SK-N-MC (cell line): ENCODE measurements at regions not wholly inside any gene's neighbourhood (a gene's known extent, or its start where the extent isn't known, plus 50 kb on each side); places are given as distances from the start of the nearest gene placed in this dataset.

Experiments
- DNase-seq: peaks from one replicate; pipeline ENCODE4 v3.0.0-alpha.2; 2011; ENCODE audit warnings: low read depth, low spot score
- H3K27ac ChIP-seq: fragments of 200-600 bp; sonication (generic); 2 replicates; pipeline ENCODE4 v1.5.1; 2016; ENCODE audit warnings: mixed run types
- H3K36me3 ChIP-seq: fragments of 200-600 bp; sonication (generic); 2 replicates; pipeline ENCODE4 v1.6.1; 2017; ENCODE audit warnings: antibody characterized with exemption, low read length, mixed read lengths; ENCODE audit not compliant: insufficient read depth
- H3K4me3 ChIP-seq: fragments of 200-600 bp; sonication (generic); 2 replicates; pipeline ENCODE4 v1.5.1; 2016
- H3K9ac ChIP-seq: fragments of 200-600 bp; sonication (generic); 2 replicates; pipeline ENCODE4 v1.8.0; 2017; ENCODE audit warnings: mixed run types, mixed read lengths; ENCODE audit not compliant: insufficient read length
- H3K9me3 ChIP-seq: fragments of 200-600 bp; sonication (generic); 2 replicates; pipeline ENCODE4 v1.6.1; 2017; ENCODE audit warnings: low read depth, mild to moderate bottlenecking, antibody characterized with exemption, low read length, moderate library complexity, mixed read lengths
- EZH2 ChIP-seq: fragments of 200-600 bp; sonication (generic); IDR thresholded peaks from one replicate; pipeline ENCODE4 v1.6.1; 2017; ENCODE audit warnings: antibody characterized with exemption
- FOXP2 ChIP-seq: optimal IDR thresholded peaks from 2 replicates; pipeline ENCODE3; 2011; ENCODE audit warnings: mild to moderate bottlenecking, moderate library complexity; ENCODE audit not compliant: insufficient read depth; ENCODE audit errors: extremely low read length, control extremely low read depth
- POLR2AphosphoS5 ChIP-seq: IDR thresholded peaks from 2 replicates; pipeline ENCODE4 v1.6.1; 2012; ENCODE audit warnings: mild to moderate bottlenecking, low read depth, low read length, borderline replicate concordance

- Histone ChIP-seq H3K4me3 (no peak overlapping the region), H3K9ac (no peak overlapping the region), H3K9me3 (no peaks in the 10 kb centered on the region), H3K27ac (no peak overlapping the region), H3K36me3 (no peaks in the 10 kb centered on the region)
- TF ChIP-seq FOXP2 = no peak
- TF ChIP-seq EZH2 = no peak
- no peak for TF ChIP-seq POLR2AphosphoS5
- DNase-seq = no peak
Measured at GRCh38 chr13:71998223-71998622, 131.2 kb upstream of the DACH1 start.

- no peak overlapping the region for H3K27ac ChIP-seq
- H3K9me3 ChIP-seq = no peaks in the 10 kb centered on the region
- H3K36me3 ChIP-seq = no peaks in the 10 kb centered on the region
- H3K9ac ChIP-seq = no peak overlapping the region
- no peak for TF ChIP-seq EZH2
- TF ChIP-seq FOXP2 = no peak
- TF ChIP-seq POLR2AphosphoS5 = no peak
- H3K4me3 ChIP-seq = no peak overlapping the region
- DNase-seq = no peak
Measured at GRCh38 chr13:71979616-71980015, 112.6 kb upstream of the DACH1 start.

- DNase-seq = no peak
- H3K9me3 ChIP-seq = no peaks in the 10 kb centered on the region
- TF ChIP-seq FOXP2 (no peak), POLR2AphosphoS5 (no peak), EZH2 (no peak)
- H3K27ac ChIP-seq = no peak overlapping the region
- no peak overlapping the region for H3K4me3 ChIP-seq
- no peaks in the 10 kb centered on the region for H3K36me3 ChIP-seq
- no peak overlapping the region for H3K9ac ChIP-seq
Measured at GRCh38 chr13:71977028-71977427, 110.0 kb upstream of the DACH1 start.

- TF ChIP-seq POLR2AphosphoS5 = no peak
- no peak for TF ChIP-seq EZH2
- TF ChIP-seq FOXP2 = no peak
- no peak for DNase-seq
- H3K36me3 ChIP-seq = no peaks in the 10 kb centered on the region
- no peak overlapping the region for H3K9ac ChIP-seq
- H3K27ac ChIP-seq = no peak overlapping the region
- H3K4me3 ChIP-seq = no peak overlapping the region
- H3K9me3 ChIP-seq = no peaks in the 10 kb centered on the region
Measured at GRCh38 chr13:71967990-71968389, 101.0 kb upstream of the DACH1 start.

DNA sequence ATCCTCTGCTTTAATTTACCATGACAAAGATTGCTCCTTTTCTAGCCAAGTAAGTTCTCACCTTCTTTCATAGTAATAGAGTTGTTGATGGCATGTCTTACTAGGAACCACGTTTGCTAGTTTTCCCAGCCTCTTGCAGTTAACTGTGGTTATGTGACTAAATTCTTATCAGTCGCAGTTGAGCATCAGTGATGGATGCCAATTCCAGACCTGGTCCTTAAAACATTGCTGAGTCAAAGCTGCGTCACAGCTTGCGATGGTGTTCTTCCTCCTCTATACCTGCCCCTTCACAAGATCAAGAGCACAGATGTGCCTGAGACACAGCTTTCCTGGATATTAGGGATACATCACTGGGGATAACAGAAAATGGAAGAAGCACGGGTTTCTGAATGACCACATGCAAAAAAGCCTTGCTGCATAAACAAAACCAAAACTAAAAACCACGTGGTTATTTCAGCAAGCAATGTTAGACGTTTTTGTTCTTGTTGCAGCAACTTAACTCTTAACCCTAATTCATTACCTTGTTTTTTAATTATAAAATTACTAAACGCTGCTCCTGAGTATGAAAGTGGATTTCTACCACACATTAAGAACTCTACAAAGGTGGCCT lies 97.6 kb upstream of the DACH1 start:
- Histone ChIP-seq H3K4me3 (no peak overlapping the region), H3K9me3 (no peaks in the 10 kb centered on the region), H3K27ac (no peak overlapping the region), H3K36me3 (no peaks in the 10 kb centered on the region), H3K9ac (no peak overlapping the region)
- TF ChIP-seq POLR2AphosphoS5 = no peak
- no peak for DNase-seq

- Histone ChIP-seq H3K4me3 (no peak overlapping the region), H3K9ac (no peak overlapping the region), H3K27ac (no peak overlapping the region), H3K9me3 (no peaks in the 10 kb centered on the region), H3K36me3 (no peaks in the 10 kb centered on the region)
- no peak for DNase-seq
- TF ChIP-seq FOXP2 = no peak
- TF ChIP-seq EZH2 = no peak
- TF ChIP-seq POLR2AphosphoS5 = no peak
Measured at GRCh38 chr13:71962735-71963134, 95.7 kb upstream of the DACH1 start.

DNA sequence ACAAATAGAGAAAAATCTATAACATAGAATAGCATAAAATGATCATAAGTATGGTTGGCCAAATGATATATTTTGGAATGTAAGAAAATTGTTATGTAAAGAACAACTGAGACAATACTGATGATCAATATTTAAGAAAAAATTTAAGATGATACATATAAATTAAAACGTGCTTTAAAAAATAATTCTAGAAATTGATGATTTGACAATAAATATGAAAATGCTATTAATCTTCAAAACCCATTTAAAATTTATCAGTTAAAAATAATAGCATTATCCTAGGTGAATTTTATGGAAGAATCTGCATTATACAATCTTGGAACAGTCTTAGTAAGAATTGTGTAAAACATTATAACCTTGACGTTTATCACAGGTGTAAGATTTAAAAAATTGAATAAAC lies 95.1 kb upstream of the DACH1 start:
- H3K4me3 ChIP-seq = no peak overlapping the region
- H3K27ac ChIP-seq = no peak overlapping the region
- H3K36me3 ChIP-seq = no peaks in the 10 kb centered on the region
- no peaks in the 10 kb centered on the region for H3K9me3 ChIP-seq
- TF ChIP-seq FOXP2 (no peak), EZH2 (no peak), POLR2AphosphoS5 (no peak)
- no peak overlapping the region for H3K9ac ChIP-seq
- DNase-seq = no peak

- Histone ChIP-seq H3K27ac (no peak overlapping the region), H3K9ac (no peak overlapping the region), H3K4me3 (no peak overlapping the region), H3K36me3 (no peaks in the 10 kb centered on the region), H3K9me3 (no peaks in the 10 kb centered on the region)
- DNase-seq = no peak
- no peak for TF ChIP-seq EZH2
- no peak for TF ChIP-seq FOXP2
- TF ChIP-seq POLR2AphosphoS5 = no peak
Measured at GRCh38 chr13:71949441-71949840, 82.4 kb upstream of the DACH1 start.

GRCh38 chr13:71939186-71939585 lies 72.2 kb upstream of the DACH1 start:
- TF ChIP-seq POLR2AphosphoS5 (no peak), FOXP2 (no peak), EZH2 (no peak)
- no peak overlapping the region for H3K27ac ChIP-seq
- no peak for DNase-seq

More at GRCh38 chr13:71939186-71939585, 72.2 kb upstream of the DACH1 start:
- H3K9ac ChIP-seq = no peak overlapping the region
- no peaks in the 10 kb centered on the region for H3K36me3 ChIP-seq
- H3K4me3 ChIP-seq = no peak overlapping the region
- H3K9me3 ChIP-seq = no peaks in the 10 kb centered on the region
